ENCODE measurements at regions not wholly inside any gene's neighbourhood (a gene's known extent, or its start where the extent isn't known, plus 50 kb on each side); places are given as distances from the start of the nearest gene placed in this dataset.
"Not testable (repeated sequence)": the region's sequence is repeated elsewhere in the genome, so short reads cannot be mapped to it uniquely, and the experiment has no call there.

GRCh38 chr6:144480473-144480872, 195.3 kb downstream of the UTRN start:
- CTCF ChIA-PET: interaction anchor here (0.8 to 1.3 kb wide), 2 partner anchors 195 to 905 kb away, joined by 3 read pairs; partner anchors contain the start of gene UTRN
- peaks cover 16 to 29% (median 16%) of the 10 kb centered on the region in 3 donors for H3K4me1 Mint-ChIP-seq

DNA sequence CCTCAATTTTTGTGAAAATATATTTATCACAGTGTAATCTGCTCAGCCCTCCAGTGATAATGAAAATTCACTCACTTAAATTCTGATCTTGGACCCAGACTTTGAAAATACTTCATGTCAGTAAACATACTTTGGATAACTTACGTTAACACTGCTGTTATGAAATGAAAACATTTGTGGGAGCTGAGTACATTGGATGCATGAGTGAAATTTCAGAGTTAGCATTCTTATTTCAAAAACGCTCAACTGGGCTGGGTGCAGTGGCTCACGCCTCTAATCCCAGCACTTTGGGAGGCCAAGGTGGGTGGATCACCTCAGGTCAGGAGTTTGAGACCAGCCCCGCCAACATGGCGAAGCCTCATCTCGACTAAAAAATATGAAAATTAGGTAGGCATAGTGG, 196.4 kb downstream of the UTRN start:
- DNase-seq: no peak
- peaks cover 19% of the 10 kb centered on the region for H3K36me3 ChIP-seq (ENCODE audit: insufficient read depth, low read length)
- Mint-ChIP-seq H3K4me1 (peaks cover 12 to 23% (median 13%) of the 10 kb centered on the region in 3 donors), H3K36me3 (peaks cover 14 to 76% (median 21%) of the 10 kb centered on the region in 3 donors), H3K27me3 (no peaks in the 10 kb centered on the region), H3K27ac (peak overlapping the region in 6 of 8 donors; percentile 1 to 78 (median 53)), H3K9me3 (no peaks in the 10 kb centered on the region), H3K4me3 (no peak overlapping the region)
- no peak overlapping the region for H3K27ac ChIP-seq (ENCODE audit: low read depth, low read length)
- ChIA-PET POLR2A (no interaction called here), CTCF (interaction anchor here (1.0 to 2.4 kb wide), 10 partner anchors 8 to 376 kb away, joined by 3 to 9 read pairs (median 4); partner anchors contain the start of genes STX11 and UTRN)
- H3K4me1 ChIP-seq (ENCODE audit: insufficient read depth, low read length): no peaks in the 10 kb centered on the region
- no peak overlapping the region for H3K4me3 ChIP-seq (ENCODE audit: low read length)
- H3K27me3 ChIP-seq (ENCODE audit: insufficient read depth, low read length, poor library complexity, severe bottlenecking): no peaks in the 10 kb centered on the region
- no peaks in the 10 kb centered on the region for H3K9me3 ChIP-seq (ENCODE audit: low read length)

More at GRCh38 chr6:144480473-144480872, 195.3 kb downstream of the UTRN start:
- Histone ChIP-seq H3K27ac (ENCODE audit: low read depth, low read length) (no peak overlapping the region), H3K27me3 (ENCODE audit: insufficient read depth, low read length, poor library complexity, severe bottlenecking) (no peaks in the 10 kb centered on the region), H3K36me3 (ENCODE audit: insufficient read depth, low read length) (peaks cover 16% of the 10 kb centered on the region), H3K9me3 (ENCODE audit: low read length) (no peaks in the 10 kb centered on the region), H3K4me3 (ENCODE audit: low read length) (no peak overlapping the region), H3K4me1 (ENCODE audit: insufficient read depth, low read length) (no peaks in the 10 kb centered on the region)
- peak overlapping the region in 2 of 8 donors; percentile 21 to 30 for H3K27ac Mint-ChIP-seq
- POLR2A ChIA-PET: no interaction called here
- peaks cover 14 to 78% (median 26%) of the 10 kb centered on the region in 3 donors for H3K36me3 Mint-ChIP-seq
- no peak for DNase-seq
- H3K4me3 Mint-ChIP-seq: no peak overlapping the region
- H3K27me3 Mint-ChIP-seq: no peaks in the 10 kb centered on the region
- H3K9me3 Mint-ChIP-seq: no peaks in the 10 kb centered on the region

DNA sequence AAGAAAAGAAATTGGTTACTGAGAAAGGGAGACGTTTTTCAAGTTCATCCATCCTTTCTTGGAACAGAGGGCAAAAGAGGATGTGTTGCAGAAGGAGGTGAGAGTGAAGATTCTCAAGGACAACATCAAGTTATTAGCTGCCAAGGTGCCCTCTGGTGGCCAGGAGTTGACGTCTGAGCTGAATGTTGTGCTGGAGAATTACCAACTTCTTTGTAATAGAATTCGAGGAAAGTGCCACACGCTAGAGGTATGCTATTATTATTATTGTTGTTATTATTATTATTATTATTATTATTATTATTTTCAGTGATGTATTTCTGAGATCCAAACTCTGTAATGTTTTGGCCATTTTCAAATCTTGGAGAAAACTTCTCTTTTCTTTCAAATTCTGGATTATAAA, 197.0 kb downstream of the UTRN start:
- POLR2A ChIA-PET: interaction anchor here (0.5 kb wide), 1 partner anchor 97 kb away, joined by 3 read pairs; no protein-coding TSS in a partner anchor
- H3K36me3 Mint-ChIP-seq: peaks cover 11 to 72% (median 19%) of the 10 kb centered on the region in 3 donors

DNA sequence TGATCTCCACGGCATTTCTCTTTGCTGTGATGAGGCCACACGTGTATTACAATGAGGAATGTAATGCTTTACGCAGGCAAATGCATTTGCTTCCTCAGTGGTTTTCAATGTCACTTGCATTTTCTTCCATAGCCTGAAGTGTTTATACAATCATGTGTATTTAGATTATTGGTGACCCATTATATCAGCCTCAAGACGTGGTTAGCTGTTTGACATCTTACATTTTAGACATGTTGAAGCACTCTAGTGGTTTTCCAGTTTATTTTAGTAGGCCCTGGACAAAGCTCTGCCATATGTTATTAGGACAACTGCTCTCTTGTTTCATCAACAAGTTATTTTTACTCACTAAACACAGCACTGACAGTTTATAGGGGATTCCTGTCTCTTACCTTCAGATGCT, 200.4 kb downstream of the UTRN start:
- Mint-ChIP-seq H3K4me1 (peaks cover 9 to 20% (median 13%) of the 10 kb centered on the region in 3 donors), H3K27ac (no peak overlapping the region), H3K36me3 (peaks cover 11 to 72% (median 21%) of the 10 kb centered on the region in 3 donors), H3K27me3 (no peaks in the 10 kb centered on the region), H3K9me3 (no peaks in the 10 kb centered on the region), H3K4me3 (no peak overlapping the region)
- no peak for DNase-seq
- ChIA-PET CTCF (no interaction called here), POLR2A (interaction anchor here (0.6 kb wide), 1 partner anchor 391 kb away, joined by 4 read pairs; no protein-coding TSS in a partner anchor)
- peaks cover 34% of the 10 kb centered on the region for H3K36me3 ChIP-seq (ENCODE audit: insufficient read depth, low read length)
- no peaks in the 10 kb centered on the region for H3K4me1 ChIP-seq (ENCODE audit: insufficient read depth, low read length)
- no peak overlapping the region for H3K27ac ChIP-seq (ENCODE audit: low read depth, low read length)
- no peaks in the 10 kb centered on the region for H3K9me3 ChIP-seq (ENCODE audit: low read length)
- no peaks in the 10 kb centered on the region for H3K27me3 ChIP-seq (ENCODE audit: insufficient read depth, low read length, poor library complexity, severe bottlenecking)
- H3K4me3 ChIP-seq (ENCODE audit: low read length): no peak overlapping the region

More for the DNA sequence above, 197.0 kb downstream of the UTRN start:
- peaks cover 17% of the 10 kb centered on the region for H3K36me3 ChIP-seq (ENCODE audit: insufficient read depth, low read length)
- no peaks in the 10 kb centered on the region for H3K9me3 ChIP-seq (ENCODE audit: low read length)
- CTCF ChIA-PET: interaction anchor here (0.6 to 2.4 kb wide), 14 partner anchors 9 to 1395 kb away, joined by 3 to 9 read pairs (median 3); partner anchors contain the start of gene STX11
- DNase-seq: peak; percentile 48 to 77 (median 49)
- H3K9me3 Mint-ChIP-seq: no peaks in the 10 kb centered on the region
- H3K27me3 ChIP-seq (ENCODE audit: insufficient read depth, low read length, poor library complexity, severe bottlenecking): no peaks in the 10 kb centered on the region
- no peaks in the 10 kb centered on the region for H3K4me1 ChIP-seq (ENCODE audit: insufficient read depth, low read length)
- no peak overlapping the region for H3K4me3 Mint-ChIP-seq
- H3K27ac ChIP-seq (ENCODE audit: low read depth, low read length): no peak overlapping the region
- peaks cover 10 to 23% (median 13%) of the 10 kb centered on the region in 3 donors for H3K4me1 Mint-ChIP-seq
- H3K4me3 ChIP-seq (ENCODE audit: low read length): no peak overlapping the region
- no peaks in the 10 kb centered on the region for H3K27me3 Mint-ChIP-seq
- H3K27ac Mint-ChIP-seq: peak overlapping the region in 6 of 8 donors; percentile 10 to 78 (median 54)

DNA sequence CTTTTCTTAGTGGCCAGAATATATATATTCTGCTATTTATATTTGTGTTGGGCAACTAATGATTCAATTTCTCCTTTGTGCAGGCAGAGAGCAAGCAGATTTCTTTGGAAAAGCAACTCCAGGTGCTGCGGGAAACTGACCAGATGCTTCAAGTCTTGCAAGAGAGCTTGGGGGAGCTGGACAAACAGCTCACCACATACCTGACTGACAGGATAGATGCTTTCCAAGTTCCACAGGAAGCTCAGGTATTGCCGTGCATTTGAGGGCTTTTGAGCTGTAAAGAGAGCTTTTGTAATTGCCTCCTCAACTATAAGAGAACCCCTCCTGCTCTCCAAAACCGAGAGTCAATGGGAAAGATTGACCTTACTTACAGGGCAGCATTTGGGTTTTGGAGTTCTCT, 203.5 kb downstream of the UTRN start:
- DNase-seq: no peak
- peaks cover 45% of the 10 kb centered on the region for H3K36me3 ChIP-seq (ENCODE audit: insufficient read depth, low read length)
- ChIA-PET CTCF (interaction anchor here (1.0 to 1.1 kb wide), 2 partner anchors 9 to 202 kb away, joined by 3 to 4 read pairs; no protein-coding TSS in a partner anchor), POLR2A (no interaction called here)
- Mint-ChIP-seq H3K27me3 (no peaks in the 10 kb centered on the region), H3K4me1 (peaks cover 0 to 2% (median 0%) of the 10 kb centered on the region in 3 donors), H3K9me3 (no peaks in the 10 kb centered on the region), H3K4me3 (no peak overlapping the region), H3K36me3 (peaks cover 16 to 73% (median 25%) of the 10 kb centered on the region in 3 donors), H3K27ac (peak overlapping the region in 1 of 8 donors; percentile 10)
- no peak overlapping the region for H3K27ac ChIP-seq (ENCODE audit: low read depth, low read length)
- H3K27me3 ChIP-seq (ENCODE audit: insufficient read depth, low read length, poor library complexity, severe bottlenecking): no peaks in the 10 kb centered on the region
- H3K4me3 ChIP-seq (ENCODE audit: low read length): no peak overlapping the region
- no peaks in the 10 kb centered on the region for H3K9me3 ChIP-seq (ENCODE audit: low read length)
- no peaks in the 10 kb centered on the region for H3K4me1 ChIP-seq (ENCODE audit: insufficient read depth, low read length)

GRCh38 chr6:144493035-144493910, 208.1 kb downstream of the UTRN start:
- Histone ChIP-seq H3K9me3 (ENCODE audit: low read length) (no peaks in the 10 kb centered on the region), H3K27me3 (ENCODE audit: insufficient read depth, low read length, poor library complexity, severe bottlenecking) (no peaks in the 10 kb centered on the region), H3K27ac (ENCODE audit: low read depth, low read length) (no peak overlapping the region), H3K4me1 (ENCODE audit: insufficient read depth, low read length) (no peaks in the 10 kb centered on the region), H3K36me3 (ENCODE audit: insufficient read depth, low read length) (peaks cover 31% of the 10 kb centered on the region), H3K4me3 (ENCODE audit: low read length) (no peak overlapping the region)
- ChIA-PET POLR2A (no interaction called here), CTCF (no interaction called here)
- no peak for DNase-seq
- Mint-ChIP-seq H3K9me3 (no peaks in the 10 kb centered on the region), H3K27ac (peak overlapping the region in 1 of 8 donors; percentile 41), H3K4me3 (no peak overlapping the region), H3K4me1 (peaks cover 14 to 17% (median 16%) of the 10 kb centered on the region in 3 donors), H3K36me3 (peaks cover 20 to 80% (median 31%) of the 10 kb centered on the region in 3 donors), H3K27me3 (no peaks in the 10 kb centered on the region)

DNA sequence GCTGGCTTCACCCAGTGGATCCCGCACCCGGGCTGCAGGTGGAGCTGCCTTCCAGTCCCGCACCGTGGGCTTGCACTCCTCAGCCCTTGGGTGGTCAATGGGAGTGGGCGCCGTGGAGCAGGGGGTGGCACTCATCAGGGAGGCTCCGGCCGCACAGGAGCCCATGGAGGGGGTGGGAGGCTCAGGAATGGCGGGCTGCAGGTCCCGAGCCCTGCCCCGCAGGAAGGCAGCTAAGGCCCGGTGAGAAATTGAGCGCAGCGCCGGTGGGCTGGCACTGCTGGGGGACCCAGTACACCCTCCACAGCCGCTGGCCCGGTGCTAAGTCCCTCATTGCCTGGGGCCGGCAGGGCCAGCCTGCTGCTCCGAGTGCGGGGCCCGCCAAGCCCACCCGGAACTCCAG, 209.9 kb downstream of the UTRN start:
- H3K27ac Mint-ChIP-seq; DNase-seq; CTCF ChIA-PET; POLR2A ChIA-PET; H3K4me1 ChIP-seq (ENCODE audit: insufficient read depth, low read length); H3K4me3 ChIP-seq (ENCODE audit: low read length); H3K4me3 Mint-ChIP-seq; H3K9me3 ChIP-seq (ENCODE audit: low read length); H3K27me3 Mint-ChIP-seq; H3K9me3 Mint-ChIP-seq; H3K27ac ChIP-seq (ENCODE audit: low read depth, low read length); H3K27me3 ChIP-seq (ENCODE audit: insufficient read depth, low read length, poor library complexity, severe bottlenecking): not testable (repeated sequence)
- Mint-ChIP-seq H3K4me1 (peaks cover 22 to 24% (median 23%) of the 10 kb centered on the region in 3 donors), H3K36me3 (peaks cover 21 to 83% (median 34%) of the 10 kb centered on the region in 3 donors)
- peaks cover 23% of the 10 kb centered on the region for H3K36me3 ChIP-seq (ENCODE audit: insufficient read depth, low read length)

- H3K4me1 Mint-ChIP-seq: peaks cover 30 to 42% (median 39%) of the 10 kb centered on the region in 3 donors
- no peak overlapping the region for H3K4me3 ChIP-seq (ENCODE audit: low read length)
- no peaks in the 10 kb centered on the region for H3K9me3 Mint-ChIP-seq
- ChIA-PET CTCF (interaction anchor here (1.4 kb wide), 1 partner anchor 9 kb away, joined by 3 read pairs; no protein-coding TSS in a partner anchor), POLR2A (no interaction called here)
- H3K36me3 Mint-ChIP-seq: peaks cover 22 to 73% (median 25%) of the 10 kb centered on the region in 3 donors
- H3K36me3 ChIP-seq (ENCODE audit: insufficient read depth, low read length): peaks cover 9% of the 10 kb centered on the region
- H3K4me3 Mint-ChIP-seq: no peak overlapping the region
- no peaks in the 10 kb centered on the region for H3K27me3 Mint-ChIP-seq
- H3K9me3 ChIP-seq (ENCODE audit: low read length): no peaks in the 10 kb centered on the region
- DNase-seq: no peak
- H3K27ac Mint-ChIP-seq: peak overlapping the region in 7 of 8 donors; percentile 2 to 32 (median 4)
- no peaks in the 10 kb centered on the region for H3K27me3 ChIP-seq (ENCODE audit: insufficient read depth, low read length, poor library complexity, severe bottlenecking)
- H3K27ac ChIP-seq (ENCODE audit: low read depth, low read length): no peak overlapping the region
- no peaks in the 10 kb centered on the region for H3K4me1 ChIP-seq (ENCODE audit: insufficient read depth, low read length)
Measured at GRCh38 chr6:144497650-144498049, 212.5 kb downstream of the UTRN start.

Measured in CD8-positive, alpha-beta memory T cell (primary cell).